Activated effector memory CD4-positive, alpha-beta T cell treated with anti-CD3 and anti-CD28 coated beads, Interleukin-2, amount 50 U/mL, for 16 hours (primary cell): ENCODE measurements at regions not wholly inside any gene's neighbourhood (a gene's known extent, or its start where the extent isn't known, plus 50 kb on each side); places are given as distances from the start of the nearest gene placed in this dataset.

ENCODE experiments used
- DNase-seq: peaks from one replicate; pipeline ENCODE4 v3.0.0-alpha.2; 2020

GRCh38 chr2:64222351-64222750 lies 78.1 kb upstream of the PELI1 start:
- no peak for DNase-seq

DNA sequence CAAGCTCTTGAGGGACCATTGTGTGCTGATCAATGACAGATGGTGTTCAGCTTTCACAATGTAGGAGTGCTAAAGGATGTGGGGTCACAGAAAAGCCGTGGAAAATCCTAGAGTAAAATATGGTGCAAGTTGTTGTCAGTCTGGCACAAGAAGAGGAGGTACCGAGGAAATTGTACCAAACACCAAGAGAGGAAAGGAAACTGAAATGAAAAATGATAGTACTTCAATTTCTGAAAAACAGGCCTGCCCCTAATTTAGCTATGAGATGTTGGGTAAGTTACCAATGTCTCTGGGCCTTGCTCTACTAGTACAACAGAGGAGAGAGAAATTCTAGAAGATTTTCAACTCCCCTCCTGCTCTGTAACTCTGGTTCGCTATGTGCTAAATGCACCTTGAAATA lies 78.8 kb upstream of the PELI1 start:
- DNase-seq, result no peak

- DNase-seq, result no peak
These were observed 81.3 kb upstream of the PELI1 start for GRCh38 chr2:64225491-64225890.

DNA sequence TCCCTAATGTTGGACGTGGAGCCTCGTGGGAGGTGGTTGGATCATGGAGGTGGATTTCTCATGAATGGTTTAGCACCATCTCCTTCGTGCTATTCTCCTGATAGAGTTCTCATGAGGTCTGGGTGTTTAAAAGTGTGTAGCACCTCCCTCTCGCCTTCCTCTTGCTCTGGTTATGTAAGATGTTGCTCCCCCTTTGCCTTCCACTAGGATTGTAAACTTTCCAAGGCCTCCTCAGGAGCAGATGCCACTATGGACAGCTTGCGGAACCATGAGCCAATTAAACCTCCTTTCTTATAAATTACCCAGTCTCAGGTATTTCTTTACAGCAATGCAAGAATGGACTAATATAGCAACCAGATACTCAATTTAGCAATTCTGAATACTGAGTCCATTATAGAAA lies 82.4 kb upstream of the PELI1 start:
- no peak for DNase-seq

GRCh38 chr2:64227603-64228125 lies 83.4 kb upstream of the PELI1 start:
- DNase-seq, result no peak

GRCh38 chr2:64228126-64228678 lies 84.0 kb upstream of the PELI1 start:
- peak; percentile 86 for DNase-seq

- DNase-seq, result no peak
These were observed 84.7 kb upstream of the PELI1 start for GRCh38 chr2:64228918-64229317.

DNA sequence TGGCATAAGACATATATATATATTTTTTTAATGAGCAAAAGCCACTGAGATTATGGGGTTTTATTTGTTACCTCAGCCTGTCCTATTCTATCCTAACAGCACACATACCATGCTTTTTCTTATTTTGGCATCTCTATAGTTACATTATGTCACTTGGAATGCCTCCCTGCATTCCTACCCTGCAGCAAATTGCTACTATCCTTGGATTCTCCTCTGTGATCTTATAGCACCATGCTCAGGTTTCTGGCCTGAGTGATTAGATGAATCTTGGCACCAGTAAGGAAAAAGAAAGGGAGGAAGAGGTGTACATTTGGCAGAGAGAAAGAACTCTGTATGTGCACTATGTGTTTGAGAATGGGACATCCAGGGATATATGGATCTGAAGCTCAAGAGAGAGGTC lies 86.3 kb upstream of the PELI1 start:
- no peak for DNase-seq

DNA sequence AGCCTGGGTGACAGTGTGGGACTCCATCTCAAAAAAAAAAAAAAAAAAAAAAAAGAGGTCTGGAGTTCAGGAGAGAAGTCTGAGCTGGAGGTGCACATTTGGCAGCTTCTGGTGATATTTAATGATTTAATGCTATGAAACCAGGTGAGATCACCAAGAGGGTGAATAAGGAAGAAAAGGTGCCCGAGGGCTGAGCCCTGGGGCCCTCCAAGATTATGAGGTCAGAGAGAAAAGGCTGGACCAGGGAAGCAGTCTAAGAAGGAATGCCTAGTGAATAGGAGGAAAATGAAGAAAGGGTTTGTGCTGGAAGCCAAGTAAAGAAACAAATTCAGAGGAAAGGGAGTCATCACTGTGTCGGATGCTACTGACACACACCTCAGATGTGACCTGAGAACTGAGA lies 88.0 kb upstream of the PELI1 start:
- DNase-seq, result no peak

- DNase-seq, result no peak
These were observed 89.2 kb upstream of the PELI1 start for GRCh38 chr2:64233376-64233922.

DNA sequence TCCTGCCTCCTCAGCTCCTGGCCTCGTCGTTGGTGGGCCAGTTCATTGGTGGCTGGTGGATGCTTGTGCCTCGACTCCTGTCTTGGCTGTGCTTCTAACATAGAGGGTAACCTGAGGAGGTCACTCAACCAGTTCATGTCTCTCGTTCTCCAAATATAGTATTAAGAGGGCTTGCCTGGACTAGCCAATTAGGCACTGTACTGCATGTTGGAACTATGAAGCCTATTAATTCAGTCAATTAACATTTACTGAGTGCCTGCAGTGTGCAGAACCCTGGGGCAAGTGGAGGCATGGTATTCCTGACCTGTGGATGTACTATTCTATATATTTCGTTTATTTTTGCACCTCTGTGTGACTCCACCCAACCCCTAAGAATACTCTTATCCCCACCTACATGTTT lies 89.9 kb upstream of the PELI1 start:
- DNase-seq, result no peak

GRCh38 chr2:64234785-64235184 lies 90.6 kb upstream of the PELI1 start:
- DNase-seq, result no peak

GRCh38 chr2:64237266-64237665 lies 93.0 kb upstream of the PELI1 start:
- DNase-seq, result no peak

DNA sequence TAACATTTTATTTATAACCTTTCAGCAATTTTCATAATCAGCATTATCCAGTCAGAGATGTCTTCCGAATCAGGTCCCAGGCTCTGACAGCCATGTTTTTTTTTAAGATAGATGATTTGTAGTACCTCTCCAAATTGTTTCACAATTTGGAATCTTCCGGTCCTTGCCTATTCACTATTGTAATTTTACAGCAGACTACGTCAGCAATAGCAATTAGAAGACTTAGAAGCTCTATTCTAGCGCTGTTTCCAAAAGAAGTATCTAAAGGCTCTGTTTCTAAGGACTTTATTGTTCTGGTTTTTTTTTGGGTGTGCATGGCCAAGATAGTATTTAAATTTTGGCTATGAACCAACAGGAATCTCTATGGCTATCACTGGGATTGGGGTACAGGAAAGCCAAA lies 94.6 kb upstream of the PELI1 start:
- DNase-seq, result no peak

DNA sequence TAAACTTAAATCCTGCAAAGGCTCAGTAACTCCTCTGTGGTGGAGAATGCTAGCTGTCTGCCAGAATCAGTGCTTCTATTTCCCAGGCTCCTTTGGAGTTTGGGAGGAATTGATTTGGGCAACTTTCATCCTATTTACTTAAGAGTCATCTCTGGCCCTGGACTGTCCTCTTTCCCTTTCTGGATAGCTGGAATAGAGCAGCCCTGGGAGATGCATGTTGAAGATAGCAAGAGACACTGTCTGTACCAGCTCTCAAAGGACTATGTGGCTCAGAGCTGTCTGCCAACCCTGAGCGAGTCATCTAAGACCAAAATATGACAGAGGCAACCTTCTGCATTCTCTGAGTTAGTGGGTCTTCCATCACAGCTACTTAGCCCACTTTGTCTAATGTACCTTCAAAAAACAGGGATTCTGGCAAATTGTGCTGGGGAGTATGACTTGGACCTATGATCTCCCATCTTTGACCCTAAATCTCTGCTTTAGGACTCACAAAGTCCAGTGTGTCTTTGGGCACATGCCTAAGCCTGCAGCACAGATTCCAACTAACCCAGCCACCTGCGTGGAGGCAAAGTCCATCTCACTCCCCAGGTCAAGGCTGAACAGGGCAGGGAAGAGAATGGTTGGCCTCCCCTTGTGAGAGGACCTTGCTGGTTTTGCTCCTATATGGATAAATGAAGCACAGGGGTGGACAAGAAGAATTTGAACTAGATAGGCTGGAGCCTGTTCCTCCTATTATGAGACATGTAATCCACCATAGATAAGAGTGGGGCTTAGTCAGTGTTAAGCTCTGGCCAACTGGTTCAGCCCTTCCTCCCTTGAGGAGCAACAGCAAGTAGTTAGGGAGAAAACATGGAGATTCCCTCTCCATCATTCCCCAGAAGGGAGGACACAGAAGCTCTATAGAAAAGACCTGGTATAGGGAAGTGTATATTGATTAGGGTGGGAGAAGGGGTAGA lies 99.1 kb upstream of the PELI1 start:
- no peak for DNase-seq

GRCh38 chr2:64244037-64244416 lies 99.8 kb upstream of the PELI1 start:
- no peak for DNase-seq

DNA sequence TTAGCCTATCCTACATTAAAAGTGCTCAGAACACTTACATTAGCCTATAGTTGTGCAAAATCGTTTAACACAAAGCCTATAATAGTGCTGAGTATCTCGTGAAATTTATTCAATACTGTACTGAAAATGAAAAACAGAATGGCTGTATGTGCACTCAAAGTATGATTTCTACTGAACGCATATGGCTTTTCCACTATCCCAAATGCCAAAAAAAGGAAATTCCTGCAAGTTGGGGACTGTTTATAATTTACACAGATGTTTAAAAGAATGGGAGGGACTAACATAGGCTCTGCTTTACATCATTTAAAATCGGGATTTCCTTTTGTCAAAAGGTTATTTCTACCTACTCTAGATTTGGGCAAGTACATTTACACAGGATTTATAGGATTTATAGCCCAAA lies 101.4 kb upstream of the PELI1 start:
- no peak for DNase-seq

GRCh38 chr2:64246962-64247361 lies 102.7 kb upstream of the PELI1 start:
- no peak for DNase-seq

DNA sequence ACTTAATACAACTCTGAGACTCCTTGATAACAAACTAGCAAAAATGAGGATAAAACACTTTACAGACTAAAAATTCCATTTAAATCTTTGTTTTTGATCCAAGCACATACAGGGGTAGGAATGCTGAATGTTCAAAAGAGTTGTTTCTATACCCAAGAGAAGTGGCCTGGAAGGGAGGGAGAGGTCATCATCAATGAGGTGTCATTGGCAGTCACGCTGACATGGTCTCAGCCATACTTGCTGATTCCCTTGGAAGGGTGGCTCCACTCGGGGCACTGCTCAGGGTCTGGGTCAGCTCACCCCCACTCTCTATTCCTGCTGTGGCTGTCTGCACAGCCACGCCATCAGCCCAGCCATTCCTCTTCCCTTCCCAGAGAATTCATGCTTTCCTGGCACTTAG lies 105.2 kb upstream of the PELI1 start:
- DNase-seq, result no peak

DNA sequence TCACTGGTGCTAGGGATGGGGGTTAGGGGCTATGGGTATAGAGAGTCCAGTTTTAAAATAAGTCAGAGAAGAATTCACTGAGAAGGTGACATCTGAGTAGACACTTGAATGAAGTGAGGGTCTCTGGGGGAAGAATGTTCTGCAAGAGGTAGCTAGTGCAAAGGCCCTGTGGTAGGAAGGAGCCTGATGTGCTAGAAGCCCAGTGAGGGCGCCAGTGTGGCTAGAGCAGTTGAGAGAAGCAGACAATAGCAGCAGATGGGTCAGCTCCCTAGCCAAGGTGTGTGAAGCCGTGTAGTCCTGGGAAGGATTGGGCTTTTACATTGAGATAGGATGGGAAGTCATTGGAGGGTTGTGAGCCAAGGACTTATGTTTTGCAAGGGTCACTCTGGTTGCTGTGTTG lies 105.8 kb upstream of the PELI1 start:
- no peak for DNase-seq

DNA sequence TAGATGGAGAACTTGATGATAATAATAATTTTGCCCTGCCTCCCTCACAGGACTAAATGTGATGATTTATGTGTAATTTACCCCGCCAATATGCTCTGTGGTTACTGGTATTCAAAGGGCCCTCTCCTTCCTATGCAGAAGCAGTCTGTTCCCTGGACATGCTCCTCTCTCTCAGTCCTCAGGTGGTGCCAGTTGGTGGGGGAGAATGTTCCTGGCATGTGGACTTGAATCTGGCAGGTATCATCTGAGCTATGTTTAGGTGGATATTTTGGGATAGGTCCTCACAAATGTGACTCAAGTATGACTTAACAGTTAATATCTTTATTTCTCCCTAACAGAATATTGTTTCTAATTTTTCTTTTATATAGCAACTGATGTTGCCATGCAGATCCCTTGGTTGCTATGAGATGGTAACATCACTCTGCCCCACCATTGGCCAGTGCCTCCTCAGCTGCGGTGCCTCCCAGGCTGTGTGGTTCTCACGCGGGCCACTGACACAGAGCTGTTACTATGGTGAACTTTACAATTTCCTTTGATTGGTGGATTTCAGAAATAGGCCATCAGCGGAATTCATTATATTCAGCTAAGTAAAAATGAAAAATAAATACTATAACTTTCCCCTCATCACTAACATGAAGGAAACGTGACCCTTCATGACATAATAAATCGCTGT lies 106.7 kb upstream of the PELI1 start:
- no peak for DNase-seq

DNA sequence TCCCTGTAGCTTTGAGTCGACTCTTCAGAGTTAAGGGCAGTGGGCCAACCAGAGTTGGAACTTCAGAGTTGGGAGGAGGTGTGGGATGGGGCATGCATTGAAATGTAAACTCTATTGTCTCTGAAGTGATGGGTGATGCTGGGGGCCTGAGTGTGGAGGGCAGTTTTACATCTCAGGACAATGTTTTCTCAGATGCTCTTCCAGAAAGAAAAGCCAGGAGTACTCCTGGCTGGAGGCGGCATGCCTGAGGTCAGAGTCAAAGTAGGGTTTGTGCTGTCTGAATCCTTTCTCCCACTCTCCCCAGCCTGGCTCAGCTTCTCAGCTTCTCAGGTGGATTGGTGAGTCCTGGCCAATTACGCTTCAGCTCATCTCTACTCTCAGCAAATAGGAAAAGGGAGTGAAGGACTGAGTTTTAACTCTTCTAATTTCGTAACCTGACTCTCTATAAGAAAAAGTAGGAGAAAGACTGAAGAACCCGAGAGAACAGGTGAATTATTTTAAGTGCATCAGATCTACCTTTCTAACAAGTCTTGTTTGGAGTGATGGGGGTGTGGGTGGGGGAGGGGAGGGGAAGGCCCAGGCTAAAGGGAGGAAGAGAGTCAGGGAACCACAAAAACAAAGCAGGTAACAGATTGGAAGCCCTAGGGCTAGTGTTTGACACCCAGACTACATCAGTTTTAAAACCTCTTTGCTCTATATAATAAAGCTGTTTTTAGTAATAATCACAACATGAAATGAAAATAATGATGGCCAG lies 107.5 kb upstream of the PELI1 start:
- no peak for DNase-seq
